Prostate gland (tissue), 2 donors: ENCODE measurements at regions not wholly inside any gene's neighbourhood (a gene's known extent, or its start where the extent isn't known, plus 50 kb on each side); places are given as distances from the start of the nearest gene placed in this dataset.

Source experiments
- DNase-seq: peaks from one replicate; pipeline ENCODE4 v3.0.0-alpha.2; 2019; ENCODE audit warnings: low spot score
- H3K27ac ChIP-seq, 2 donors: fragments of 200-600 bp; sonication (generic); 2 replicates each; pipeline ENCODE4 v1.5.1; 2017 to 2019
- H3K27me3 ChIP-seq: fragments of 200-600 bp; sonication (generic); replicated peaks from 2 replicates; pipeline ENCODE4 v1.5.1; 2019; ENCODE audit not compliant: insufficient read depth
- H3K36me3 ChIP-seq, 2 donors: fragments of 200-600 bp; sonication (generic); 1 replicate in 1 of 2; 2 replicates in 1 of 2; pipeline versions ENCODE4 v1.5.1 to v1.8.1; 2017 to 2019
- H3K4me1 ChIP-seq: fragments of 200-600 bp; sonication (generic); replicated peaks from 2 replicates; pipeline ENCODE4 v1.5.1; 2019
- H3K4me3 ChIP-seq, 2 donors: fragments of 200-600 bp; sonication (generic); 2 replicates each; pipeline ENCODE4 v1.5.1; 2017 to 2019
- H3K9me3 ChIP-seq: fragments of 200-600 bp; sonication (generic); 2 replicates; pipeline ENCODE4 v1.5.1; 2017
- CTCF ChIP-seq, 4 experiments: fragments of 200-600 bp in 2 of 4; fragments of 450-650 bp in 2 of 4; sonication (generic) in 2 of 4; IDR thresholded peaks; 1 replicate in 3 of 4; 2 replicates in 1 of 4; pipeline ENCODE4 v1.5.1; 2016 to 2019; ENCODE audit warnings: antibody characterized with exemption in 4 of 4, mild to moderate bottlenecking in 2 of 4, moderate library complexity in 2 of 4
- POLR2A ChIP-seq: fragments of 450-650 bp; IDR thresholded peaks from one replicate; pipeline ENCODE4 v1.6.1; 2016; ENCODE audit warnings: antibody characterized with exemption, mild to moderate bottlenecking
- POLR2AphosphoS5 ChIP-seq: sonication (generic); formaldehyde crosslinking; IDR thresholded peaks from one replicate; pipeline ENCODE4 v1.6.1; 2017; ENCODE audit warnings: antibody characterized with exemption
- WGBS: methylation state at CpG from one replicate; pipeline ENCODE4 v1.1.5; 2018; 5-methylcytosine and 5-hydroxymethylcytosine counted together
- intact Hi-C: fragments of 100-400 bp; cut with DNase I; formaldehyde crosslinking; loops from one replicate; pipeline ENCODE4 v1.14.2; 2022

- intact Hi-C loops: no loop called here
- Histone ChIP-seq H3K4me3 (no peak overlapping the region), H3K9me3 (no peaks in the 10 kb centered on the region), H3K27me3 (no peaks in the 10 kb centered on the region), H3K27ac (no peak overlapping the region), H3K36me3 (no peaks in the 10 kb centered on the region), H3K4me1 (no peaks in the 10 kb centered on the region)
- DNase-seq: no peak
- no peak for TF ChIP-seq POLR2A
- TF ChIP-seq CTCF (IDR thresholded peaks at IDR 0.05): no peak
- no peak for TF ChIP-seq POLR2AphosphoS5
- 86% methylated on average over 4 of the region's 4 CpGs for WGBS
These were observed 286.8 kb downstream of the HACE1 start for GRCh38 chr6:104572901-104573300.

GRCh38 chr6:104566411-104566810 is 293.3 kb downstream of the HACE1 start:
- Histone ChIP-seq H3K36me3 (no peaks in the 10 kb centered on the region), H3K9me3 (no peaks in the 10 kb centered on the region), H3K4me1 (no peaks in the 10 kb centered on the region), H3K27ac (no peak overlapping the region), H3K4me3 (no peak overlapping the region), H3K27me3 (no peaks in the 10 kb centered on the region)
- intact Hi-C loops: no loop called here
- WGBS: 81% methylated on average over 3 of the region's 3 CpGs
- no peak for DNase-seq
- no peak for TF ChIP-seq CTCF (IDR thresholded peaks at IDR 0.05)
- no peak for TF ChIP-seq POLR2A
- no peak for TF ChIP-seq POLR2AphosphoS5

GRCh38 chr6:104563306-104563705 is 296.4 kb downstream of the HACE1 start:
- no peak overlapping the region for H3K4me3 ChIP-seq
- H3K36me3 ChIP-seq: no peaks in the 10 kb centered on the region
- WGBS: 84% methylated on average over 3 of the region's 3 CpGs
- no peaks in the 10 kb centered on the region for H3K27me3 ChIP-seq
- intact Hi-C loops: no loop called here
- no peaks in the 10 kb centered on the region for H3K9me3 ChIP-seq
- DNase-seq: no peak
- no peak for TF ChIP-seq POLR2AphosphoS5
- TF ChIP-seq POLR2A: no peak
- no peak for TF ChIP-seq CTCF (IDR thresholded peaks at IDR 0.05)
- H3K4me1 ChIP-seq: no peaks in the 10 kb centered on the region
- no peak overlapping the region for H3K27ac ChIP-seq

- TF ChIP-seq POLR2AphosphoS5 (no peak), POLR2A (no peak), CTCF (IDR thresholded peaks at IDR 0.05) (no peak)
These were observed 300.1 kb downstream of the HACE1 start for GRCh38 chr6:104559435-104560202.

GRCh38 chr6:104558746-104559145 is 301.0 kb downstream of the HACE1 start:
- Histone ChIP-seq H3K27me3 (no peaks in the 10 kb centered on the region), H3K36me3 (no peaks in the 10 kb centered on the region), H3K4me1 (no peaks in the 10 kb centered on the region), H3K9me3 (no peaks in the 10 kb centered on the region), H3K4me3 (no peak overlapping the region), H3K27ac (no peak overlapping the region)
- TF ChIP-seq CTCF (IDR thresholded peaks at IDR 0.05): no peak
- TF ChIP-seq POLR2AphosphoS5: no peak
- TF ChIP-seq POLR2A: no peak
- no peak for DNase-seq
- intact Hi-C loops: no loop called here
- WGBS: 65% methylated on average over 3 of the region's 3 CpGs

More at GRCh38 chr6:104559435-104560202, 300.1 kb downstream of the HACE1 start:
- 74% methylated on average over 3 of the region's 3 CpGs for WGBS
- no peak for DNase-seq
- Histone ChIP-seq H3K9me3 (no peaks in the 10 kb centered on the region), H3K27me3 (no peaks in the 10 kb centered on the region), H3K4me1 (no peaks in the 10 kb centered on the region), H3K27ac (no peak overlapping the region), H3K36me3 (no peaks in the 10 kb centered on the region), H3K4me3 (no peak overlapping the region)
- intact Hi-C loops: no loop called here
